Neural crest cell (in vitro differentiated cells): ENCODE measurements at regions not wholly inside any gene's neighbourhood (a gene's known extent, or its start where the extent isn't known, plus 50 kb on each side); places are given as distances from the start of the nearest gene placed in this dataset.

Source experiments
- DNase-seq: peaks from one replicate; pipeline ENCODE4 v3.0.0; 2021; ENCODE audit warnings: low read depth, mixed read lengths, low spot score
- H3K27ac Mint-ChIP-seq: one replicate; pipeline ENCODE4 v1.8.0; 2021; ENCODE audit warnings: mild to moderate bottlenecking, mixed read lengths; ENCODE audit not compliant: unreplicated experiment
- H3K27me3 Mint-ChIP-seq: 2 replicates; pipeline ENCODE4 v1.8.0; 2021; ENCODE audit warnings: low read depth, mild to moderate bottlenecking, mixed read lengths
- H3K36me3 Mint-ChIP-seq: 2 replicates; pipeline ENCODE4 v1.8.0; 2021; ENCODE audit warnings: low read depth, mild to moderate bottlenecking, mixed read lengths
- H3K4me1 Mint-ChIP-seq: 2 replicates; pipeline ENCODE4 v1.8.0; 2021; ENCODE audit warnings: mixed read lengths
- H3K4me3 Mint-ChIP-seq: one replicate; pipeline ENCODE4 v1.8.0; 2021; ENCODE audit warnings: mild to moderate bottlenecking, mixed read lengths
- H3K9me3 Mint-ChIP-seq: 2 replicates; pipeline ENCODE4 v1.8.0; 2021; ENCODE audit warnings: mixed read lengths
- TF ChIP-seq, protein P1 (sequence below): fragments of 200-600 bp; sonication (generic); conservative IDR thresholded peaks from 2 replicates; pipeline ENCODE4 v1.5.0; 2021; ENCODE audit warnings: antibody characterized with exemption, mild to moderate bottlenecking

DNA sequence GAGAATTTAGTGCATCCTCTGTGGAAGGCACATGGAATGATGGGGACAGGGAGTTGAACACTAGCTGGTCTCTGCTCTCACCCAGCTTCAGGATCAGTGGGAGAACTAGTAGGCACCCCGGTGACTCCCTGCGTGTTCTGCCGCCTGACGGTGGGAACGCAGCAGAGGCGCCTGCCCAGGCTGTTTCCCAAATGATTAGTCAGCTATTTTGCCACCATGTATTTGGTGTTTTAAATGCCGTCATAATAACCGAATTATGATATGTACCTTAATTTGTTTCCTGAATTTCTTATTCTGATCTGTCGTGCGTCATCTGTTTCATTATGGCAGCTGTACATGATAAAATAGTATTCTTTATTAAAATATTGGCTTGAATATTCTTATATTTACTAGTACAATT is 115.9 kb upstream of the GJB6 start:
- no peaks in the 10 kb centered on the region for H3K27me3 Mint-ChIP-seq
- H3K4me3 Mint-ChIP-seq: no peak overlapping the region
- TF ChIP-seq, protein P1, sequence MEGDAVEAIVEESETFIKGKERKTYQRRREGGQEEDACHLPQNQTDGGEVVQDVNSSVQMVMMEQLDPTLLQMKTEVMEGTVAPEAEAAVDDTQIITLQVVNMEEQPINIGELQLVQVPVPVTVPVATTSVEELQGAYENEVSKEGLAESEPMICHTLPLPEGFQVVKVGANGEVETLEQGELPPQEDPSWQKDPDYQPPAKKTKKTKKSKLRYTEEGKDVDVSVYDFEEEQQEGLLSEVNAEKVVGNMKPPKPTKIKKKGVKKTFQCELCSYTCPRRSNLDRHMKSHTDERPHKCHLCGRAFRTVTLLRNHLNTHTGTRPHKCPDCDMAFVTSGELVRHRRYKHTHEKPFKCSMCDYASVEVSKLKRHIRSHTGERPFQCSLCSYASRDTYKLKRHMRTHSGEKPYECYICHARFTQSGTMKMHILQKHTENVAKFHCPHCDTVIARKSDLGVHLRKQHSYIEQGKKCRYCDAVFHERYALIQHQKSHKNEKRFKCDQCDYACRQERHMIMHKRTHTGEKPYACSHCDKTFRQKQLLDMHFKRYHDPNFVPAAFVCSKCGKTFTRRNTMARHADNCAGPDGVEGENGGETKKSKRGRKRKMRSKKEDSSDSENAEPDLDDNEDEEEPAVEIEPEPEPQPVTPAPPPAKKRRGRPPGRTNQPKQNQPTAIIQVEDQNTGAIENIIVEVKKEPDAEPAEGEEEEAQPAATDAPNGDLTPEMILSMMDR: no peak
- H3K9me3 Mint-ChIP-seq: no peaks in the 10 kb centered on the region
- no peaks in the 10 kb centered on the region for H3K36me3 Mint-ChIP-seq
- H3K4me1 Mint-ChIP-seq: peaks cover 4% of the 10 kb centered on the region
- no peak overlapping the region for H3K27ac Mint-ChIP-seq
- DNase-seq: no peak

DNA sequence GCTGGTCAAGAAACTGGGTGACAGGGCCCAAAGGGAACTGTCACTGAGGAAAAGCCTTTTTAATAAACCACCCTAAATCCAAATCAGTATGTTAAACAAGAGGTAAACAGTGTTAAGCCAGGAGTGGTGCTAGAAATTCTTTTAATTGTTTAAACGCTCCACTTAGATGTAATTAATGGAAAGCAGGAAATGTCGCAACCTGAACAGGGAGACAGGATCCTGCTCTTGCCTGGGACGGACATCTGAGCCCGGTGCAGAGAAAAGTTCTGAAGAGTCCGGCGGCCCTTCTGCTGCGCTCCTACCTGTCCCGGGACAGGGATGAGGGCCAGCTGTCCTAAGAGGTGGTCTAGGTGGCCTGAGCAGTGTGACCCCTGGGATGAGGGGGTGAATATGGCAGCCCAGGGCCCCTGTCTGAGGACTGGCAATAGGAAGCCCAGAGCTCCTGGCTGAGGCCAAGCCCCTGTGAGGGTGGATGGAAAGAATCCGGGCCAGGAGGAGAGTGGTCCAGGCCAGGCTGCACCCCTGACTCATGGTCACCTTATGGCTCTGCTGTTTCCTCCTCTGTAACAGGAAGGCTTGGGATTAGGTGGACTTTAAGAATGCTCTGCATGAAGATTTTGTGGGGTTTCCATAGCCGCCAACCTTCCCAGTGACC is 112.8 kb upstream of the GJB6 start:
- Mint-ChIP-seq H3K4me1 (peaks cover 2% of the 10 kb centered on the region), H3K9me3 (no peaks in the 10 kb centered on the region), H3K4me3 (no peak overlapping the region), H3K27ac (no peak overlapping the region), H3K27me3 (no peaks in the 10 kb centered on the region), H3K36me3 (no peaks in the 10 kb centered on the region)
- no peak for DNase-seq
- TF ChIP-seq, protein P1: no peak

DNA sequence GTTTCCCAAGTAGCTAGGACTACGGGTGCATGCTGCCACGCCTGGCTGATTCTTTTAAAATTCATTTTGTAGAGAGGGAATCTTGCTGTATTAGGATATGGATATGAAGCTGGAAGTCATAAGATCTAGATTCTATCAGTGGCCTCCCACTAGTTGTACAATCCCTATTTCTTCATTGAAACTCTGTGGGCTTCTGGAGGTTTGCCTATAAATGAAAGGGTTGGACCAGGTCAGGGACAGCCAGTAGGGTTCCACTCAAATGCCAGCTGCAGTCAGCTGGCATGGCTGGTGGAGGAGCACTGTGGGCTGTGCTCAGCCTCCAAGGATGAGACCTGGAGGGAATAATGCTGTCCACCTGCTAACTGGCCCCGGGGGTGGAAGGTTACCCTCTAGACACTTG is 110.2 kb upstream of the GJB6 start:
- H3K27ac Mint-ChIP-seq: no peak overlapping the region
- H3K4me1 Mint-ChIP-seq: no peaks in the 10 kb centered on the region
- no peaks in the 10 kb centered on the region for H3K9me3 Mint-ChIP-seq
- no peak for DNase-seq
- H3K36me3 Mint-ChIP-seq: no peaks in the 10 kb centered on the region
- TF ChIP-seq, protein P1: no peak
- no peaks in the 10 kb centered on the region for H3K27me3 Mint-ChIP-seq
- no peak overlapping the region for H3K4me3 Mint-ChIP-seq

DNA sequence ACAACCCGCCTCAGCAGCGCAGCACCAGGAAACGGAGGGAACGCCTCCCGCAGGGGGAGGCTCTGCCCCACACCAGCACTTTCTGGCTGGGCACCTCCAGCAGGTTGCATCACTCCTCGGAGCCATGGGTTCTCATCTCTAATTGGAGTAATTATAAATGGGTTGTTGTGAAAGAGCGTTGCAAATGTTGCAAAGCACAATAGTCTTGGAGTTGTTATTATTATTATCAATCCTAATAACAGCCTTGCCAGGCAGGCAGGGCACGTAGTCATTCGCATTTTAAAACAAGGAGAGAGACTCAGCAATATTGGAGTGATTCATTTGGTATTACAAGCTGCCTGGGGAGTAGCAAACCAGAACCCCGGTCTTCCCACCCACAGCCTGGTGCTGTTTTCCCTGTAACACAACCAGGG is 108.6 kb upstream of the GJB6 start:
- DNase-seq: no peak
- no peaks in the 10 kb centered on the region for H3K27me3 Mint-ChIP-seq
- H3K27ac Mint-ChIP-seq: no peak overlapping the region
- H3K9me3 Mint-ChIP-seq: no peaks in the 10 kb centered on the region
- H3K4me1 Mint-ChIP-seq: peaks cover 4% of the 10 kb centered on the region
- TF ChIP-seq, protein P1: no peak
- H3K4me3 Mint-ChIP-seq: no peak overlapping the region
- no peaks in the 10 kb centered on the region for H3K36me3 Mint-ChIP-seq

DNA sequence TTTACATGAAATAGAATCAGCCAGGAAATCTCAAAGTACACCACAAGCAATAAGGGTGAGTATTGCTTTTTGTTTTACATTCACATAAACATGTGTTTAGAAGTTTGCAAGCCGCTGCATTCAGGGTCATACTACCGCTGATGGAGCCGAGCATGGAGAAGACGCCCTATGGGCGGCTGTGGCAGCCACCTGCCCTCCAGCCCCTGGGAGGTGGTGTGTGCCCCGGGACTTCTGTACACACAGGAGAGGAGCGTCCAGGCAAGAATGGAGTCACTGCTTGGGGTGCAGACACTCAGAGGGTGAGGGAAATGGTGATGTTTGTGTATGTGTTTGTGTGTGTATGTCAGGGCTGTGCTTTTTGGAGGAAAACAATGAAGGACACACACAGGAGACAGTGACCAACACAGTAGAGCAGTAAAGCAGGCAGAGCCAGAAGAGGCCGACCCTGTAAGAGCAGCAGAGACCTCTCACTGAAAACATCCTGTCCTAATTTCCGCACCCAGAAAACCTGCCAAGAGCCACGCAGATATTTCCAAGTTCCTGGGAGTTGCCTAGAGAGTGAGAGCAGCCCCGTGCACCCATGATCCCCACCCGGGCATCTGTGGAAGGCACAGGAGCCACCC is 108.1 kb upstream of the GJB6 start:
- H3K27ac Mint-ChIP-seq: no peak overlapping the region
- no peak overlapping the region for H3K4me3 Mint-ChIP-seq
- H3K4me1 Mint-ChIP-seq: peaks cover 4% of the 10 kb centered on the region
- TF ChIP-seq, protein P1: no peak
- H3K36me3 Mint-ChIP-seq: no peaks in the 10 kb centered on the region
- no peak for DNase-seq
- no peaks in the 10 kb centered on the region for H3K27me3 Mint-ChIP-seq
- H3K9me3 Mint-ChIP-seq: no peaks in the 10 kb centered on the region
